Spleen (tissue), 7 donors: ENCODE measurements at regions not wholly inside any gene's neighbourhood (a gene's known extent, or its start where the extent isn't known, plus 50 kb on each side); places are given as distances from the start of the nearest gene placed in this dataset.

Experiments used
- CTCF ChIP-seq, 11 experiments: fragments of 200-600 bp in 7 of 11; fragments of 450-650 bp in 4 of 11; sonication (generic) in 4 of 11; IDR thresholded peaks in 8 of 11; conservative IDR thresholded peaks in 3 of 11; 1 replicate in 7 of 11; 2 replicates in 4 of 11; pipeline versions ENCODE4 v1.4.0 to v1.8.0; 2016 to 2021; ENCODE audit warnings: antibody characterized with exemption in 11 of 11, inconsistent platforms in 4 of 11, mild to moderate bottlenecking in 1 of 11
- POLR2A ChIP-seq, 3 donors: fragments of 450-650 bp; IDR thresholded peaks; one replicate each; pipeline ENCODE4 v1.5.1; 2017; ENCODE audit warnings: antibody characterized with exemption in 3 of 3, mild to moderate bottlenecking in 1 of 3
- donor health status: DM: no; HTN: no; CAD: no; lungs with moderate emphysema.
- donor health status: DM: no; HTN: no; CAD: no.
- donor health status: DM: no; HTN: no; CAD: no.

- no peak for TF ChIP-seq POLR2A (IDR thresholded peaks at IDR 0.05)
- TF ChIP-seq CTCF (IDR thresholded peaks at IDR 0.05 in 8 of 11, conservative IDR thresholded peaks at IDR 0.05 in 3 of 11), result no peak
Observed at GRCh38 chr10:129397198-129397974, 69.7 kb upstream of the MGMT start.
